Neural cell (in vitro differentiated cells): ENCODE measurements at regions not wholly inside any gene's neighbourhood (a gene's known extent, or its start where the extent isn't known, plus 50 kb on each side); places are given as distances from the start of the nearest gene placed in this dataset.

ENCODE experiments used
- H2AFZ ChIP-seq: fragments of 200-600, 300-800 bp; sonication (generic), shearing (Covaris generic); 2 replicates; pipeline ENCODE4 v1.6.0; 2014; ENCODE audit warnings: low read depth, mild to moderate bottlenecking, antibody characterized with exemption, low read length, moderate library complexity
- H3F3A ChIP-seq: fragments of 200-600 bp; shearing (Covaris generic); 2 replicates; pipeline ENCODE4 v1.6.1; 2016; ENCODE audit warnings: mild to moderate bottlenecking, moderate library complexity, mixed read lengths, antibody characterized with exemption, low read length; ENCODE audit not compliant: insufficient read depth, poor library complexity, severe bottlenecking
- H3K27ac ChIP-seq: fragments of 200-600, 300-800 bp; sonication (generic), shearing (Covaris generic); 2 replicates; pipeline ENCODE4 v1.5.1; 2014; ENCODE audit warnings: mild to moderate bottlenecking, low read length, moderate library complexity
- H3K27me3 ChIP-seq: fragments of 300-800, 200-600 bp; sonication (generic), shearing (Covaris generic); 2 replicates; pipeline ENCODE4 v1.6.0; 2014; ENCODE audit warnings: mild to moderate bottlenecking, low read depth, low read length, moderate library complexity; ENCODE audit not compliant: insufficient read depth
- H3K36me3 ChIP-seq: fragments of 300-800, 200-600 bp; sonication (generic), shearing (Covaris generic); 2 replicates; pipeline ENCODE4 v1.5.1; 2014; ENCODE audit warnings: mild to moderate bottlenecking, antibody characterized with exemption, low read length, moderate library complexity; ENCODE audit not compliant: insufficient read depth
- H3K4me2 ChIP-seq: fragments of 300-800, 200-600 bp; sonication (generic), shearing (Covaris generic); 2 replicates; pipeline ENCODE4 v1.6.0; 2014; ENCODE audit warnings: mild to moderate bottlenecking, low read length
- H3K4me3 ChIP-seq: fragments of 300-800, 200-600 bp; sonication (generic), shearing (Covaris generic); 2 replicates; pipeline ENCODE4 v1.5.1; 2014; ENCODE audit warnings: mild to moderate bottlenecking, low read length, moderate library complexity
- H3K79me2 ChIP-seq: fragments of 200-600 bp; shearing (Covaris generic); replicated peaks from 2 replicates; pipeline ENCODE4 v1.6.0; 2014; ENCODE audit warnings: mild to moderate bottlenecking, low read length, moderate library complexity; ENCODE audit not compliant: insufficient read depth
- H3K9ac ChIP-seq: fragments of 300-800, 200-600 bp; sonication (generic), shearing (Covaris generic); 2 replicates; pipeline ENCODE4 v1.6.1; 2016; ENCODE audit warnings: mild to moderate bottlenecking, low read length, mixed read lengths
- H3K9me2 ChIP-seq: fragments of 200-600 bp; shearing (Covaris generic); 2 replicates; pipeline ENCODE4 v1.6.1; 2016; ENCODE audit warnings: mild to moderate bottlenecking, low read length, mixed read lengths; ENCODE audit not compliant: insufficient read depth
- H3K9me3 ChIP-seq: fragments of 200-600, 300-800 bp; sonication (generic), shearing (Covaris generic); 2 replicates; pipeline ENCODE4 v1.6.1; 2016; ENCODE audit warnings: mild to moderate bottlenecking, mixed run types, low read length, moderate library complexity, mixed read lengths
- H4K20me1 ChIP-seq: fragments of 200-600 bp; shearing (Covaris generic); 2 replicates; pipeline ENCODE4 v1.6.1; 2016; ENCODE audit warnings: mild to moderate bottlenecking, mixed run types; ENCODE audit not compliant: insufficient read depth
- EP300 ChIP-seq: fragments of 450-650 bp; conservative IDR thresholded peaks from 2 replicates; pipeline ENCODE4 v1.6.1; 2014; ENCODE audit warnings: antibody characterized with exemption, mild to moderate bottlenecking, moderate library complexity; ENCODE audit not compliant: poor library complexity, severe bottlenecking
- EZH2 ChIP-seq: fragments of 200-600, 300-800 bp; shearing (Covaris generic), sonication (generic); IDR thresholded peaks from 2 replicates; pipeline ENCODE4 v1.6.1; 2014; ENCODE audit warnings: antibody characterized with exemption, low read length, borderline replicate concordance, mild to moderate bottlenecking; ENCODE audit not compliant: insufficient read depth, poor library complexity, severe bottlenecking
- MXI1 ChIP-seq: fragments of 450-650 bp; conservative IDR thresholded peaks from 2 replicates; pipeline ENCODE4 v1.6.1; 2014; ENCODE audit warnings: antibody characterized with exemption, mild to moderate bottlenecking; ENCODE audit not compliant: poor library complexity, severe bottlenecking
- POLR2AphosphoS5 ChIP-seq: IDR thresholded peaks from 2 replicates; pipeline ENCODE4 v1.6.1; 2012
- RAD21 ChIP-seq: fragments of 450-650 bp; conservative IDR thresholded peaks from 2 replicates; pipeline ENCODE4 v1.6.1; 2014; ENCODE audit warnings: antibody characterized with exemption, mild to moderate bottlenecking, moderate library complexity
- SMC3 ChIP-seq: fragments of 450-650 bp; conservative IDR thresholded peaks from 2 replicates; pipeline ENCODE4 v1.6.1; 2014; ENCODE audit warnings: antibody characterized with exemption, mild to moderate bottlenecking, moderate library complexity; ENCODE audit not compliant: poor library complexity
- TAF1 ChIP-seq: IDR thresholded peaks from 2 replicates; pipeline ENCODE4 v1.6.1; 2012; ENCODE audit warnings: low read depth
- TF ChIP-seq, protein P1 (sequence below): IDR thresholded peaks from 2 replicates; pipeline ENCODE4 v1.6.1; 2012; ENCODE audit warnings: borderline replicate concordance
- TF ChIP-seq, protein P2 (sequence below): fragments of 450-650 bp; IDR thresholded peaks from 2 replicates; pipeline ENCODE4 v1.5.1; 2014; ENCODE audit warnings: antibody characterized with exemption, mild to moderate bottlenecking, moderate library complexity; ENCODE audit not compliant: poor library complexity, severe bottlenecking

DNA sequence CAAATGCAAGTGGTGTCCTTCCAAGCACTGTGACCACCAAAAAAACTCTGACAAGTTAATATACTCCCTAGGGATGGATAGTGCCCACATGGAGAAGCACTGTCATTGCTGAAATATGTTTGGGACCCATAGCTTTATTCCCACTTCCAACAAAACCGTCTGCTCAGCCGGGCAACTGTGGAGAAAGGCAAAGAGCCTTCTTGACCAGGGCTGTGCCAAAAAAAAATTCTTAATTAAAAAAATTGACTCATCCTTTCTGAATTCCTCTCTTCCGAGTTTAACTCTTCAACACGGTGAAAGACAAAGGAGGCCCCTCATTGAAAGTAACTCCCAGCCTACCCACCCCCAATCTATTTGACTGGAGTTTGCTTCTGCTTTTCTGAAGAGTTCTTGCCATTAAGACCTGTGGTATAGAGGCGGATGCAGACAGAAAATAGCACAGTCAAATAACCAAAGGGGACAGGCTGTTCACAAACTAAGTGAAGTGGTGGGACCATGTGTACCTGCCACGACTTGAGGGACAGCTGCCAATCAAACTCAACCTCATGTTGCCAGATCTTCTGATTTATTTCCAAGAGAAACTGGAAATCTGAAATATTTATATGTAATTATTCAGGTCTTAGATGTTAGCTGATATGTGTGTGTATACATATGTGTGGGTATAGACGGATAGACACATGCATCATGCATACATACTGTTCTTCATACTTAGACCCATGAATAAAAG is 135.4 kb upstream of the PFN2 start:
- H3K27ac ChIP-seq: no peak overlapping the region
- no peaks in the 10 kb centered on the region for H3K27me3 ChIP-seq
- no peaks in the 10 kb centered on the region for H3F3A ChIP-seq
- H3K4me2 ChIP-seq: no peak overlapping the region
- no peaks in the 10 kb centered on the region for H3K79me2 ChIP-seq
- TF ChIP-seq EP300 (no peak), RAD21 (no peak), SMC3 (no peak), EZH2 (no peak), MXI1 (no peak), POLR2AphosphoS5 (no peak), TAF1 (no peak)
- TF ChIP-seq, protein P1, sequence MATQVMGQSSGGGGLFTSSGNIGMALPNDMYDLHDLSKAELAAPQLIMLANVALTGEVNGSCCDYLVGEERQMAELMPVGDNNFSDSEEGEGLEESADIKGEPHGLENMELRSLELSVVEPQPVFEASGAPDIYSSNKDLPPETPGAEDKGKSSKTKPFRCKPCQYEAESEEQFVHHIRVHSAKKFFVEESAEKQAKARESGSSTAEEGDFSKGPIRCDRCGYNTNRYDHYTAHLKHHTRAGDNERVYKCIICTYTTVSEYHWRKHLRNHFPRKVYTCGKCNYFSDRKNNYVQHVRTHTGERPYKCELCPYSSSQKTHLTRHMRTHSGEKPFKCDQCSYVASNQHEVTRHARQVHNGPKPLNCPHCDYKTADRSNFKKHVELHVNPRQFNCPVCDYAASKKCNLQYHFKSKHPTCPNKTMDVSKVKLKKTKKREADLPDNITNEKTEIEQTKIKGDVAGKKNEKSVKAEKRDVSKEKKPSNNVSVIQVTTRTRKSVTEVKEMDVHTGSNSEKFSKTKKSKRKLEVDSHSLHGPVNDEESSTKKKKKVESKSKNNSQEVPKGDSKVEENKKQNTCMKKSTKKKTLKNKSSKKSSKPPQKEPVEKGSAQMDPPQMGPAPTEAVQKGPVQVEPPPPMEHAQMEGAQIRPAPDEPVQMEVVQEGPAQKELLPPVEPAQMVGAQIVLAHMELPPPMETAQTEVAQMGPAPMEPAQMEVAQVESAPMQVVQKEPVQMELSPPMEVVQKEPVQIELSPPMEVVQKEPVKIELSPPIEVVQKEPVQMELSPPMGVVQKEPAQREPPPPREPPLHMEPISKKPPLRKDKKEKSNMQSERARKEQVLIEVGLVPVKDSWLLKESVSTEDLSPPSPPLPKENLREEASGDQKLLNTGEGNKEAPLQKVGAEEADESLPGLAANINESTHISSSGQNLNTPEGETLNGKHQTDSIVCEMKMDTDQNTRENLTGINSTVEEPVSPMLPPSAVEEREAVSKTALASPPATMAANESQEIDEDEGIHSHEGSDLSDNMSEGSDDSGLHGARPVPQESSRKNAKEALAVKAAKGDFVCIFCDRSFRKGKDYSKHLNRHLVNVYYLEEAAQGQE: no peak
- TF ChIP-seq, protein P2, sequence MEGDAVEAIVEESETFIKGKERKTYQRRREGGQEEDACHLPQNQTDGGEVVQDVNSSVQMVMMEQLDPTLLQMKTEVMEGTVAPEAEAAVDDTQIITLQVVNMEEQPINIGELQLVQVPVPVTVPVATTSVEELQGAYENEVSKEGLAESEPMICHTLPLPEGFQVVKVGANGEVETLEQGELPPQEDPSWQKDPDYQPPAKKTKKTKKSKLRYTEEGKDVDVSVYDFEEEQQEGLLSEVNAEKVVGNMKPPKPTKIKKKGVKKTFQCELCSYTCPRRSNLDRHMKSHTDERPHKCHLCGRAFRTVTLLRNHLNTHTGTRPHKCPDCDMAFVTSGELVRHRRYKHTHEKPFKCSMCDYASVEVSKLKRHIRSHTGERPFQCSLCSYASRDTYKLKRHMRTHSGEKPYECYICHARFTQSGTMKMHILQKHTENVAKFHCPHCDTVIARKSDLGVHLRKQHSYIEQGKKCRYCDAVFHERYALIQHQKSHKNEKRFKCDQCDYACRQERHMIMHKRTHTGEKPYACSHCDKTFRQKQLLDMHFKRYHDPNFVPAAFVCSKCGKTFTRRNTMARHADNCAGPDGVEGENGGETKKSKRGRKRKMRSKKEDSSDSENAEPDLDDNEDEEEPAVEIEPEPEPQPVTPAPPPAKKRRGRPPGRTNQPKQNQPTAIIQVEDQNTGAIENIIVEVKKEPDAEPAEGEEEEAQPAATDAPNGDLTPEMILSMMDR: no peak
- no peaks in the 10 kb centered on the region for H3K36me3 ChIP-seq
- H3K4me3 ChIP-seq: no peak overlapping the region
- H2AFZ ChIP-seq: no peak overlapping the region
- no peaks in the 10 kb centered on the region for H4K20me1 ChIP-seq
- H3K9ac ChIP-seq: no peak overlapping the region
- no peaks in the 10 kb centered on the region for H3K9me2 ChIP-seq
- no peaks in the 10 kb centered on the region for H3K9me3 ChIP-seq

DNA sequence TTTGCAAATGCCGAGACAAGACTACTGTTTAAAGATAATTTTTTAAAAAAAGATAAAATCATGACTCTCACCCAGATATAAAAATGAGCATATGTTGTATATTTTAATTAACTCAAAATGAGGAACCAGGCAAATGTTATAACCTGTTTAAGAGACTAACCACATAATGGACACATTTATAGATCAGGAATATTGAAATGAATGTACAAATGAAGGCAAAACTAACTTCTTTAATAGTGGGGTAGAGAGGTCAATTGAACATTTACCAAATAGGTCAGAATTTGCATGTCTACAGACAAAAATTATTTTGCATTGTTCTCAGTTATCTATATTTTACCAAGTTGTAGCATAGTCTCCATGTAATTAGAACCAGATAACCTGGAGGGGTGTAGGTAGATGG is 134.3 kb upstream of the PFN2 start:
- Histone ChIP-seq H2AFZ (no peak overlapping the region), H3F3A (no peaks in the 10 kb centered on the region), H3K4me2 (no peak overlapping the region), H3K36me3 (no peaks in the 10 kb centered on the region), H3K9me3 (no peaks in the 10 kb centered on the region), H3K4me3 (no peak overlapping the region), H3K9ac (no peak overlapping the region), H3K27me3 (no peaks in the 10 kb centered on the region), H3K79me2 (no peaks in the 10 kb centered on the region), H4K20me1 (no peaks in the 10 kb centered on the region), H3K9me2 (no peaks in the 10 kb centered on the region), H3K27ac (no peak overlapping the region)
- TF ChIP-seq MXI1 (no peak), POLR2AphosphoS5 (no peak), EP300 (no peak), TAF1 (no peak), SMC3 (no peak), RAD21 (no peak)
- TF ChIP-seq, protein P2: no peak
- TF ChIP-seq, protein P1: no peak
